HEK293T (cell line): ENCODE measurements at regions not wholly inside any gene's neighbourhood (a gene's known extent, or its start where the extent isn't known, plus 50 kb on each side); places are given as distances from the start of the nearest gene placed in this dataset.

Experiments
- CTCF ChIA-PET: fragments of 350-600 bp; formaldehyde crosslinking; extraction: SDS; loops from one replicate; lab custom pipeline; 2021; ENCODE audit warnings: antibody characterized with exemption, inconsistent platforms; lab: Yijun Ruan, JAX
- POLR2A ChIA-PET: fragments of 350-600 bp; formaldehyde crosslinking; extraction: SDS; loops from one replicate; lab custom pipeline; 2020; ENCODE audit warnings: antibody characterized with exemption, inconsistent platforms; lab: Yijun Ruan, JAX
- DNase-seq: peaks from one replicate; pipeline ENCODE4 v3.0.0; 2012; ENCODE audit warnings: mixed read lengths; ENCODE audit errors: extremely low spot score
- ARNT ChIP-seq: fragments of 450-650 bp; IDR thresholded peaks from 2 replicates; pipeline ENCODE4 v1.6.1; 2017; ENCODE audit warnings: mild to moderate bottlenecking
- BHLHE40 ChIP-seq: fragments of 450-650 bp; IDR thresholded peaks from 2 replicates; pipeline ENCODE4 v1.6.1; 2016; ENCODE audit warnings: mild to moderate bottlenecking, moderate library complexity, borderline replicate concordance
- CTBP1 ChIP-seq: fragments of 450-650 bp; IDR thresholded peaks from 2 replicates; pipeline ENCODE4 v1.6.1; 2016; ENCODE audit warnings: borderline replicate concordance
- ELF4 ChIP-seq: fragments of 450-650 bp; IDR thresholded peaks from 2 replicates; pipeline ENCODE4 v1.6.1; 2017; ENCODE audit warnings: antibody characterized with exemption
- FOXA1 ChIP-seq: fragments of 450-650 bp; IDR thresholded peaks from 2 replicates; pipeline ENCODE4 v1.6.1; 2016; ENCODE audit warnings: mild to moderate bottlenecking
- FOXK2 ChIP-seq: fragments of 450-650 bp; IDR thresholded peaks from 2 replicates; pipeline ENCODE4 v1.6.1; 2016; ENCODE audit warnings: mild to moderate bottlenecking
- FOXM1 ChIP-seq: fragments of 450-650 bp; IDR thresholded peaks from 2 replicates; pipeline ENCODE4 v1.6.1; 2017; ENCODE audit warnings: mild to moderate bottlenecking, borderline replicate concordance
- HDGF ChIP-seq: fragments of 450-650 bp; IDR thresholded peaks from 2 replicates; pipeline ENCODE4 v1.6.1; 2017; ENCODE audit warnings: antibody characterized with exemption, borderline replicate concordance
- L3MBTL2 ChIP-seq: fragments of 450-650 bp; conservative IDR thresholded peaks from 2 replicates; pipeline ENCODE4 v1.6.1; 2016; ENCODE audit warnings: mild to moderate bottlenecking
- LEF1 ChIP-seq: fragments of 450-650 bp; IDR thresholded peaks from 2 replicates; pipeline ENCODE4 v1.6.1; 2017; ENCODE audit warnings: mild to moderate bottlenecking, borderline replicate concordance
- NFRKB ChIP-seq: fragments of 450-650 bp; IDR thresholded peaks from 2 replicates; pipeline ENCODE4 v1.6.1; 2016; ENCODE audit warnings: mild to moderate bottlenecking, moderate library complexity
- PKNOX1 ChIP-seq: fragments of 450-650 bp; IDR thresholded peaks from 2 replicates; pipeline ENCODE4 v1.6.1; 2016
- SP1 ChIP-seq: fragments of 450-650 bp; IDR thresholded peaks from 2 replicates; pipeline ENCODE4 v1.6.1; 2017
- SUZ12 ChIP-seq: fragments of 450-650 bp; IDR thresholded peaks from 2 replicates; pipeline ENCODE4 v1.6.1; 2016; ENCODE audit warnings: mild to moderate bottlenecking
- TARDBP ChIP-seq: fragments of 450-650 bp; IDR thresholded peaks from 2 replicates; pipeline ENCODE4 v1.6.1; 2016
- ZNF384 ChIP-seq: fragments of 450-650 bp; IDR thresholded peaks from 2 replicates; pipeline ENCODE4 v1.6.1; 2016

DNA sequence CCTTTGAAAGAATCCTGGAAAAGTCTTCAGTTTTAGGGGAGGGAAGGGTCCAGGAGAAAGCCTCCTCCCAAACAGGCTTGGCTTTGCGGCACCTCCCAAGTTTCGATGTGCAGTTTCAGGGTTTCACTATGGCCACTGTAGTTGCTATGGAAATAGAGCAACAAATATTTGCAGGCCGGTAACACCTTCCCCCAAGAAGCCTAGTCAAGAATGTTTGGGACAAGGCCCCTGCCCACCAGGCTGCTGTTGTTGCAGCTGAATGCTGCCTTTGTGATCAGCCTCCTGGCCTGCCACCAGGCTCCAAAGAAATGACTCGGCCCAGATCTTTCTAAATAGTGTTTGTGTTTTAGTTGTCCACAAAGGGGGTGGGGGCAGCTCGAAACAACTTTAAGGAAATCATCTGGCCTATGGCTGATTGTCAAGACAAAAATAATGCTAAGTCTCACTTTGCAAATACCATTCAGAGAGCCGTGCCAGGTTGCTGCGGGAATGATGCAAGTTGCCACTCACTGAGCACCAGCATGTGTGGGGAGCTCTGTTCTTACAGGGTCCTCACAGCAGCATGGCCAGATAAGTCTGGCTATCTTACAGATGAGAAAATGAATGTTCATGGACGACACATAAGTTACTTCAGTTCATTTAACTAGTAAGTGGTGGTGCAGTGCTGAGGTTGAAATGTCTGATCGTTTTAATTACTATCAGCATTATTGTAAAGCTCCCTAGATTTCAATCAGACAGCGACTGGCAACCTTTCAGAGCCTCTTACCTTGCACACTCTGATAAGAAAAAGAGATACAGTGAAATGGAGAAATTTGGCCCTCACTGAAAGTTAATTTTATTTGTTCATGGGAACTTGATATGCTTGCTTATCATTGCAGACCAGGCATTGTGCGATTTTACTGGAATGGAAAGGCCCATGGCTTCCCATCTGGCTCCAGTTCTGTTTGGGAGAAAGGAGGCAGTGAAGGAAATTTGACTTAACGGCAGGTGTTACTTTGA, 91.2 kb upstream of the JUN start:
- POLR2A ChIA-PET = interaction anchor here (1.2 to 1.5 kb wide), 2 partner anchors 28 to 138 kb away, joined by 3 to 4 read pairs; no protein-coding TSS in a partner anchor
- TF ChIP-seq CTBP1 = no peak
- no peak for TF ChIP-seq SUZ12
- TF ChIP-seq HDGF = no peak
- TF ChIP-seq ELF4 = no peak
- no peak for TF ChIP-seq FOXA1
- no peak for TF ChIP-seq NFRKB
- no peak for TF ChIP-seq SP1
- TF ChIP-seq TARDBP = no peak
- TF ChIP-seq FOXK2 = no peak
- no peak for TF ChIP-seq L3MBTL2
- TF ChIP-seq PKNOX1 = no peak
- no peak for TF ChIP-seq FOXM1
- no peak for DNase-seq
- CTCF ChIA-PET = no interaction called here

DNA sequence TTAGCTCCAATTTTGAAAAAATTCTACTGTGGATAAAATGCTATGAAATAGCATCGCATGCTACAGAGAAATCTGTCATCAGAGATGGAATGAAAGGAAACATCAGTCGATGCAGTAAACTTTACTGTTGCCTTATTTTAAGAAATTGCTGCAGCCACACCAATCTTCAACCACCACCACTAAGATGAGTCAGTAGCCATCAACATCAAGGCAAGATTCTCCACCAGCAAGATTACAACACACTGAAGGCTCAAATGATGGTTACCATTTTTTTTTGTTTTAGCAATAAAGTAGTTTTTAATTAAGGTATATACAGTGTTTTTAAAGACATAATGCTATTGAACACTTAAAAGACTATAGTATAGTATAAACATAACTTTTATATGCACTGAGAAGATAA, 95.6 kb upstream of the JUN start:
- CTCF ChIA-PET = interaction anchor here (0.7 kb wide), 1 partner anchor 201 kb away, joined by 3 read pairs; no protein-coding TSS in a partner anchor
- TF ChIP-seq FOXK2 (no peak), SP1 (no peak), FOXM1 (no peak), FOXA1 (no peak), SUZ12 (no peak), ZNF384 (no peak), ELF4 (no peak), BHLHE40 (no peak), L3MBTL2 (no peak), NFRKB (no peak), ARNT (no peak), LEF1 (no peak), HDGF (no peak)
- POLR2A ChIA-PET = no interaction called here

GRCh38 chr1:58880592-58880991, 96.7 kb upstream of the JUN start:
- CTCF ChIA-PET = no interaction called here
- TF ChIP-seq L3MBTL2 (no peak), LEF1 (no peak), HDGF (no peak), TARDBP (no peak), ARNT (no peak), FOXK2 (no peak), SUZ12 (no peak), PKNOX1 (no peak), BHLHE40 (no peak), FOXM1 (no peak), CTBP1 (no peak), NFRKB (no peak), SP1 (no peak), ZNF384 (no peak), FOXA1 (no peak)
- POLR2A ChIA-PET = no interaction called here
- DNase-seq = no peak

More for the DNA sequence above, 95.6 kb upstream of the JUN start:
- no peak for DNase-seq

- CTCF ChIA-PET = no interaction called here
- TF ChIP-seq ELF4 (no peak), BHLHE40 (no peak), CTBP1 (no peak), LEF1 (no peak), FOXA1 (no peak), SP1 (no peak), ZNF384 (no peak), SUZ12 (no peak), NFRKB (no peak), L3MBTL2 (no peak), HDGF (no peak), FOXM1 (no peak)
Measured at GRCh38 chr1:58881471-58881994, 97.7 kb upstream of the JUN start.

GRCh38 chr1:58882322-58882948, 98.6 kb upstream of the JUN start:
- no peak for DNase-seq
- CTCF ChIA-PET = no interaction called here
- POLR2A ChIA-PET = interaction anchor here (0.7 to 1.6 kb wide), 4 partner anchors 16 to 103 kb away, joined by 3 to 5 read pairs (median 4); no protein-coding TSS in a partner anchor
- TF ChIP-seq ZNF384 (no peak), SP1 (no peak), BHLHE40 (no peak), TARDBP (no peak), PKNOX1 (peak; percentile 78), FOXK2 (no peak)

More at GRCh38 chr1:58881471-58881994, 97.7 kb upstream of the JUN start:
- DNase-seq = no peak
- POLR2A ChIA-PET = no interaction called here
